ENCODE measurements at regions not wholly inside any gene's neighbourhood (a gene's known extent, or its start where the extent isn't known, plus 50 kb on each side); places are given as distances from the start of the nearest gene placed in this dataset.

- Histone ChIP-seq H3K27ac (no peak overlapping the region), H3K36me3 (no peaks in the 10 kb centered on the region), H3K4me3 (ENCODE audit: low read depth, low read length) (no peak overlapping the region), H3K9me3 (ENCODE audit: severe bottlenecking) (no peaks in the 10 kb centered on the region), H3K27me3 (ENCODE audit: insufficient read depth, low read depth, severe bottlenecking) (peaks cover 79% of the 10 kb centered on the region)
- no peak for DNase-seq
- no peak for TF ChIP-seq CTCF (IDR thresholded peaks at IDR 0.05; ENCODE audit: low read depth, low read length)
Observed at GRCh38 chr11:59267196-59267595, 54.5 kb upstream of the MPEG1 start.

GRCh38 chr11:59266491-59266890 lies 53.8 kb upstream of the MPEG1 start:
- Histone ChIP-seq H3K27ac (no peak overlapping the region), H3K36me3 (no peaks in the 10 kb centered on the region), H3K9me3 (ENCODE audit: severe bottlenecking) (no peaks in the 10 kb centered on the region), H3K27me3 (ENCODE audit: insufficient read depth, low read depth, severe bottlenecking) (peaks cover 79% of the 10 kb centered on the region), H3K4me3 (ENCODE audit: low read depth, low read length) (no peak overlapping the region)
- no peak for DNase-seq
- no peak for TF ChIP-seq CTCF (IDR thresholded peaks at IDR 0.05; ENCODE audit: low read depth, low read length)

- Histone ChIP-seq H3K27me3 (ENCODE audit: insufficient read depth, low read depth, severe bottlenecking) (peaks cover 78% of the 10 kb centered on the region), H3K9me3 (ENCODE audit: severe bottlenecking) (no peaks in the 10 kb centered on the region), H3K27ac (no peak overlapping the region), H3K4me3 (ENCODE audit: low read depth, low read length) (no peak overlapping the region), H3K36me3 (no peaks in the 10 kb centered on the region)
- DNase-seq, result no peak
- TF ChIP-seq CTCF (IDR thresholded peaks at IDR 0.05; ENCODE audit: low read depth, low read length), result no peak
Observed at GRCh38 chr11:59265735-59266134, 53.0 kb upstream of the MPEG1 start.

- H3K27me3 ChIP-seq (ENCODE audit: insufficient read depth, low read depth, severe bottlenecking), result peaks cover 80% of the 10 kb centered on the region
- DNase-seq, result no peak
- no peaks in the 10 kb centered on the region for H3K9me3 ChIP-seq (ENCODE audit: severe bottlenecking)
- H3K27ac ChIP-seq, result no peak overlapping the region
- no peaks in the 10 kb centered on the region for H3K36me3 ChIP-seq
- no peak for TF ChIP-seq CTCF (IDR thresholded peaks at IDR 0.05; ENCODE audit: low read depth, low read length)
- no peak overlapping the region for H3K4me3 ChIP-seq (ENCODE audit: low read depth, low read length)
Observed at GRCh38 chr11:59264736-59265135, 52.0 kb upstream of the MPEG1 start.

- peak; percentile 45 for TF ChIP-seq CTCF (IDR thresholded peaks at IDR 0.05; ENCODE audit: low read depth, low read length)
- peak; percentile 18 for DNase-seq
- Histone ChIP-seq H3K36me3 (no peaks in the 10 kb centered on the region), H3K4me3 (ENCODE audit: low read depth, low read length) (no peak overlapping the region), H3K27me3 (ENCODE audit: insufficient read depth, low read depth, severe bottlenecking) (peaks cover 78% of the 10 kb centered on the region), H3K27ac (no peak overlapping the region), H3K9me3 (ENCODE audit: severe bottlenecking) (no peaks in the 10 kb centered on the region)
Observed at GRCh38 chr11:59263225-59263894, 50.6 kb upstream of the MPEG1 start.
